ENCODE measurements at regions not wholly inside any gene's neighbourhood (a gene's known extent, or its start where the extent isn't known, plus 50 kb on each side); places are given as distances from the start of the nearest gene placed in this dataset.

DNA sequence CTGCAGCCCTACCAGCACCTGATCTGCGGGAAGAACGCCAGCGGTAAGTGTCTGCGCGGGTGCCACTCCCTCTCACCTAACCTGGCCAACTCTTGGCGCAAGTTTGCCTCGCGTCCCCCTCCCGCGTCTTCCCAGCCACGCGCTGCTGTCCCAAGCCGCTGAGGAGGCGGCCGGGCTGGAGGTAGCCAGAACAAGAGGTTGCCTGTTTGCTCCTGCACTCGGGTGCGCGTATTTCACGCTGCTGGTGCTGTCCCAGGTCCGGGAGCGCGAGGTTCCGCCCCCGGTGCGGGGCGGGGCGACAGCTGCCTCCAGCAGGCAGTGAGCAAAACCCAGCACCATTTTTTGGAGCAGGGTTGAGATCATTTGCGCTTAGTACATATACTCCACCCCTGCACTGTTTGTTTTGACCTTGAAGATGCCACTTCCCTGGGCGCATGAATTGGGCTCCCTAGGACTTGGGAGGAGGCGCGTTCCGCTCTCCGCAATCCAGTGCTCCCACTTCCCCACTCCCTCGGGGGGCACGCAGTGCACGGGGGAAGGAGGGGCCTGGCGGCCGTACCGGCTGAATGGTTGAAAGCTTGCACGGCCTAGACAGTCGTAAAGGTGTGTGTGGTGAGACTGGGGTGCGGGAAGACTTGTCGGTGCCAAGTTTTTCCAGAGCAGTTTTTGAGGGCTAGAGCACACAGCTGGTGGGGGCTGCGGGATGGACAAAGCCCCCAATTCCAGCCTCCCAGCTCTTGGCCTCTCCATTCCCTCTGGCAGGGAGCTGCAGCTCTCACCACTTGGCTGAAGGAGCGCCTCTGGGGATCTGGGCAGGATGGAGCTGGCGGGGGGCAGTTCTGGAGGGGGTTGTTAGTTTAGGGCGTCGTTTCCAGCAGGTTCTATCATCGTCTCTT, 226.9 kb upstream of the CRY1 start:
- peak overlapping the region; percentile 38 for H3K4me3 ChIP-seq (ENCODE audit: control insufficient read depth, low read depth, low read length)
- TF ChIP-seq, protein P1, sequence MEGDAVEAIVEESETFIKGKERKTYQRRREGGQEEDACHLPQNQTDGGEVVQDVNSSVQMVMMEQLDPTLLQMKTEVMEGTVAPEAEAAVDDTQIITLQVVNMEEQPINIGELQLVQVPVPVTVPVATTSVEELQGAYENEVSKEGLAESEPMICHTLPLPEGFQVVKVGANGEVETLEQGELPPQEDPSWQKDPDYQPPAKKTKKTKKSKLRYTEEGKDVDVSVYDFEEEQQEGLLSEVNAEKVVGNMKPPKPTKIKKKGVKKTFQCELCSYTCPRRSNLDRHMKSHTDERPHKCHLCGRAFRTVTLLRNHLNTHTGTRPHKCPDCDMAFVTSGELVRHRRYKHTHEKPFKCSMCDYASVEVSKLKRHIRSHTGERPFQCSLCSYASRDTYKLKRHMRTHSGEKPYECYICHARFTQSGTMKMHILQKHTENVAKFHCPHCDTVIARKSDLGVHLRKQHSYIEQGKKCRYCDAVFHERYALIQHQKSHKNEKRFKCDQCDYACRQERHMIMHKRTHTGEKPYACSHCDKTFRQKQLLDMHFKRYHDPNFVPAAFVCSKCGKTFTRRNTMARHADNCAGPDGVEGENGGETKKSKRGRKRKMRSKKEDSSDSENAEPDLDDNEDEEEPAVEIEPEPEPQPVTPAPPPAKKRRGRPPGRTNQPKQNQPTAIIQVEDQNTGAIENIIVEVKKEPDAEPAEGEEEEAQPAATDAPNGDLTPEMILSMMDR (IDR thresholded peaks at IDR 0.05; ENCODE audit: control insufficient read depth, insufficient read depth, low read depth, low read length, missing control alignments) = no peak
- DNase-seq (ENCODE audit: low read depth) = no peak

DNA sequence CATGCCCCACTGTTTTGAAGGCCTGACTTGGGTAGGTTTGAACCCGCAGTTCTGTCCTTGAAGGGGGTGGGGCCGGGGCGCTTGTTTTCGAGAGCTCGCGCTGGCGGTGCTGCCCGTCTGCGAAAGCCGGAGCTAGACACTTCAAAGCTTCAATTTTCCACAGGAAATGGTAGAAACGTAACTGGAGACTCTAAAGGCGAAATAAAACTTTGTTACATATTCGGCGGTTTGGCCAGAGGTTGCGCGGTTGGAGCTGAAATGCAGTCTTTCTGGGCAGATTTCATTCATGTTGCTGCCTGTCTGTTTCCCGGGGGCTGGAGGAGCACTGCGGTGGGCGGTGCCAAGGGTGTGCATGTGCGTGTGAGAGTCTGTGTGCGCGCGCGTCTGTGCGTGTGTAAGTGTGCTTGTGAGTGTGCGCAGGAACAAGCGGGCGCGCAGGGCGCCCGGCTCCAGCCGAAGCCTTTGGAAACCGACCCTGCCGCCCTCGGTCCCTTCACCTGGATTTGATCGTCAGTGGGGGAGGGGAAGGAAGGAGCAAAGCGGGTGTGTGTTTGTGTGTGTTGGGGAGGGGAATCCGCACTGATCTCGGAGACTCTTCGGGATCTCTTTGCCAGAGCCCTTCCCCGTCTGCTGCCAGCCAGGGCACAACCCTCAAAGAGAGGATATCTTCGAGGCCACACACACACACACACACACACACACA, 227.7 kb upstream of the CRY1 start:
- H3K4me3 ChIP-seq (ENCODE audit: control insufficient read depth, low read depth, low read length) = peak overlapping the region; percentile 38
- TF ChIP-seq, protein P1 (IDR thresholded peaks at IDR 0.05; ENCODE audit: control insufficient read depth, insufficient read depth, low read depth, low read length, missing control alignments) = no peak
- no peak for DNase-seq (ENCODE audit: low read depth)

DNA sequence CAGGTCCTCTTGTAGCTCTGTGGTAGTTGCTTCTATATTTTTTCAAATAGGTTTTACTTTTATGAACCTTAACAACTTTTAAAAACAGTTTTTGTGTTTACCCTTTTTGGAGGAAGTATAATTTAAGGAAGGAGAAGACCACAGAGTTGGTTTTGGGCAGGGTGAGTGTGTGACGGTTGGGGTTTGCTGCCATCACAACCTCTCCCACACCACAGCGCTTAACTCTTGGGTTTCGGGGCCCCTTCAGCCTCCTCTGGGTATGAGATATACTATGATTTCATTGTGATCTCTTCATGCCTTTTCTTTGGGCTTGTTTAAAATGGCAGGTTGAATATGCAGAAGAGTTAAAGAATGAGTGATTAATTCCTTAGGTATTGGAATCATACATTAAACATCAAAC, 228.7 kb upstream of the CRY1 start:
- DNase-seq (ENCODE audit: low read depth) = no peak
- H3K4me3 ChIP-seq (ENCODE audit: control insufficient read depth, low read depth, low read length) = no peak overlapping the region
- TF ChIP-seq, protein P1 (IDR thresholded peaks at IDR 0.05; ENCODE audit: control insufficient read depth, insufficient read depth, low read depth, low read length, missing control alignments) = no peak

DNA sequence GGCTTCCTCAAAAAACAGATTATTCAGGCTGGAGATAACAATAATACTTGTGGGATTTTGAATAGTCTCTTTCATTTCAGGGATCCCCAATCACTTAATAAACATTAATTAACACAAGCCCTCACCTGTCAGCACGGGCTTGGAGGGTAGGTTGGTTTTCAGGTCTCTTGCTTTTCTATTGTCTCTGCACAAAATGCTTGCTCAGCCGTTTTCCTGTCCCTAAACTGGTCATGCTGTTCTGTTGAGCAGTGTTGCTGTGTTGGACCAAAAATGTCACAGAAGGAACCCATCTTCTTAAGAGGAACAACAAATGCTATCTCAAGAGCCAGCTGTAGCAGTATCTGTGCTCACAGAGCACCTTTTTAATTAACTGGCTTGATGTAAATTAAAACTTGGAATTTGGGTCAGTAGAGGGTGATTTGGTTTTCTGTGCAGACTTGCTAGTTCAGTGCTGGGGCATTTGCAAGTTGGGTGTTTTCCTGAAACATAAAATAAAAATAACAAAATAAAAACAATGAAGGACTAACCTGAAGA, 231.8 kb upstream of the CRY1 start:
- no peak for DNase-seq (ENCODE audit: low read depth)
- no peak overlapping the region for H3K4me3 ChIP-seq (ENCODE audit: control insufficient read depth, low read depth, low read length)
- TF ChIP-seq, protein P1 (IDR thresholded peaks at IDR 0.05; ENCODE audit: control insufficient read depth, insufficient read depth, low read depth, low read length, missing control alignments) = no peak

DNA sequence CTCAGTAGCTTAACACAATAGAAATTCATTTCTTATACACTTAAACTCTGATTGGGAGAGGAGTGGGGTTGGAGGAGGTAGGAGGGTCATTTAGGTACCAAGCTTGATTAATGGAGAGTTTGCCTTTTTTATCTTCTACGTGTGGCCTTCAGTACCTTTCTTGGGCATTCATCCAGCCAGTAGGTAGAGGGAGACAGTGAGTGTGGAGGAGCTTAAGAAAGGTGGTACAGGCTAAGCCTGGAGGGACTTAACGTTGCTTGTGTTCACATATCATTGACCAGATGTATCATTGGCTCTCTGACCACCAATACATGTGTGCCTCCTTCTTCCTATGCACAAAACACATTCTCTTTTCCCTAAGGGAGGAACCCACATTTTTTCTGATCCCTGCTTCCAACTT, 232.9 kb upstream of the CRY1 start:
- TF ChIP-seq, protein P1 (IDR thresholded peaks at IDR 0.05; ENCODE audit: control insufficient read depth, insufficient read depth, low read depth, low read length, missing control alignments) = no peak
- DNase-seq (ENCODE audit: low read depth) = no peak
- H3K4me3 ChIP-seq (ENCODE audit: control insufficient read depth, low read depth, low read length) = no peak overlapping the region

DNA sequence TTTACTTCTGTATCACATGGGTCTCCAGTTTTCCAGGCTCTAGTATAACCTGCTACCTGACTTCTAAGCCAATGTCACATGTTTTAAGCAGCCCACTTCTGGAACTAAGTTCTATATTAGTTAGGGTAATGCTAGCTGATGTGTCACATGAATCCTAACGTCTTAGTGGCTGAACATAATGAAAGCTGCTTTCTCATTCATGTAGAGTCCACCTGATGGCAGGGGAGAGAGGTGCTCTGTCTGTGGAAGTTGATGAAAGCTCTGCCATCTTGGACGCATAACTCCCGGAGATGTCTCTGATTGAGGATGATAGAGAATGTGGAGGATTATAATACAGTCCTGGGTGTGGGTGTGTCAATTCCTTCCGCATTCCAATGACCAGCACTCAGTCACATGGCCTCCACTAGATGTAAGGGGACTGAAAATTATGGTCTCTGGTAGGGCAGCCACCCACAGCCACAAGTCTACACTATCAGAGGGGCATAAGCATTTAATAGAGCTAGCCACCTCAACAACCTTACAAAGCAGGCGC, 234.4 kb upstream of the CRY1 start:
- TF ChIP-seq, protein P1 (IDR thresholded peaks at IDR 0.05; ENCODE audit: control insufficient read depth, insufficient read depth, low read depth, low read length, missing control alignments) = no peak
- no peak overlapping the region for H3K4me3 ChIP-seq (ENCODE audit: control insufficient read depth, low read depth, low read length)
- no peak for DNase-seq (ENCODE audit: low read depth)

All from AG09309 (cell line).